Mucosa of descending colon (tissue), 3 donors: ENCODE measurements at regions not wholly inside any gene's neighbourhood (a gene's known extent, or its start where the extent isn't known, plus 50 kb on each side); places are given as distances from the start of the nearest gene placed in this dataset.

Experiments used
- ATAC-seq: fragments of 200-7000 bp; cut with Tn5 transposase; one replicate; pipeline ENCODE4 v1.9.1; 2020; ENCODE audit warnings: mild to moderate bottlenecking, moderate library complexity
- DNase-seq, 3 donors: peaks; one replicate each; pipeline ENCODE4 v3.0.0-alpha.2; 2020
- H3K36me3 ChIP-seq: fragments of 200-600 bp; one replicate; pipeline ENCODE4 v1.8.0; 2021; ENCODE audit warnings: low read depth, mild to moderate bottlenecking
- H3K4me1 ChIP-seq: fragments of 200-600 bp; one replicate; pipeline ENCODE4 v1.8.0; 2021; ENCODE audit warnings: low read depth, mild to moderate bottlenecking
- H3K4me3 ChIP-seq: fragments of 200-600 bp; one replicate; pipeline ENCODE4 v1.8.0; 2021; ENCODE audit warnings: mild to moderate bottlenecking
- H3K9me3 ChIP-seq: fragments of 200-600 bp; one replicate; pipeline ENCODE4 v1.8.0; 2021; ENCODE audit warnings: mild to moderate bottlenecking
- intact Hi-C, 2 donors: fragments of 100-400 bp; cut with DNase I in 1 of 2; cut with micrococcal nuclease in 1 of 2; formaldehyde crosslinking; loops; one replicate each; pipeline versions ENCODE4 v1.11.0 to v1.11.1; 2022; cut with DNase I, micrococcal nuclease
- TF ChIP-seq, protein P1 (sequence below): fragments of 200-600 bp; IDR thresholded peaks from one replicate; pipeline ENCODE4 v1.8.0; 2022; ENCODE audit warnings: antibody characterized with exemption, mild to moderate bottlenecking
- donor health status: DM: no; HTN: no; CAD: no; lungs with moderate emphysema.
- donor health status: DM: no; HTN: no; CAD: no.
- donor health status: DM: no; HTN: yes; CAD: no.

DNA sequence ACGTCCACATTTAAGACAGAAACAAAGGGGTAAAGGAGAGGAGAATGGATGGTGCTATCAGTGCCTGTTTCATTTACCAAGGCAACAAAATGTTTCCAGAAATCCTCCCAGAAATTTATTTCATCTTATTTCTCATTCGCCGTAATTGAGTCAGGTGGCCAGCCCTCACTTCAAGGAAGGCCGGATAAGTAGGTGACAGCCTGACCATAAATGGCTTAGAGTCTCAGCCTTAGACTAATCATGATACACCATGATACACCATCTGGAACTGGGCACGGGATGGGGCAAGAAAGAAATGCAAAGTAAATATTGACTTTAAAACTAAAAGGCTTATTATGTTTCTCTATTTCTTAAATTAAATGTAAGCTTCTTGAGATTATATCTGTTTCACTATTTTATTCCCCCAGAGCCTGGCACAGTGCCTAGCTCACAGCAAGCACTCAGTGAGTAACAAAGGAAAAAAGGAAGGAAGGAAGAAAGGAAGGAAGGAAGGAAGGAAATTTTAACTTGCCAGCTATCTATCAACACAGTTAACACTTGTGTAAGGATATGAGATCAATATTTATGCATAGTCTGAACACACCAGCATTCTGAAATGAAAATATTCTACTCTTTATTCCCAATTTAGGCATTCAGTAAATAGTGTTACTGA, 106.1 kb upstream of the FSCB start:
- no peaks in the 10 kb centered on the region for H3K36me3 ChIP-seq
- TF ChIP-seq, protein P1, sequence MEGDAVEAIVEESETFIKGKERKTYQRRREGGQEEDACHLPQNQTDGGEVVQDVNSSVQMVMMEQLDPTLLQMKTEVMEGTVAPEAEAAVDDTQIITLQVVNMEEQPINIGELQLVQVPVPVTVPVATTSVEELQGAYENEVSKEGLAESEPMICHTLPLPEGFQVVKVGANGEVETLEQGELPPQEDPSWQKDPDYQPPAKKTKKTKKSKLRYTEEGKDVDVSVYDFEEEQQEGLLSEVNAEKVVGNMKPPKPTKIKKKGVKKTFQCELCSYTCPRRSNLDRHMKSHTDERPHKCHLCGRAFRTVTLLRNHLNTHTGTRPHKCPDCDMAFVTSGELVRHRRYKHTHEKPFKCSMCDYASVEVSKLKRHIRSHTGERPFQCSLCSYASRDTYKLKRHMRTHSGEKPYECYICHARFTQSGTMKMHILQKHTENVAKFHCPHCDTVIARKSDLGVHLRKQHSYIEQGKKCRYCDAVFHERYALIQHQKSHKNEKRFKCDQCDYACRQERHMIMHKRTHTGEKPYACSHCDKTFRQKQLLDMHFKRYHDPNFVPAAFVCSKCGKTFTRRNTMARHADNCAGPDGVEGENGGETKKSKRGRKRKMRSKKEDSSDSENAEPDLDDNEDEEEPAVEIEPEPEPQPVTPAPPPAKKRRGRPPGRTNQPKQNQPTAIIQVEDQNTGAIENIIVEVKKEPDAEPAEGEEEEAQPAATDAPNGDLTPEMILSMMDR = no peak
- H3K4me3 ChIP-seq = no peak overlapping the region
- ATAC-seq (no peak), DNase-seq (no peak)
- H3K4me1 ChIP-seq = no peaks in the 10 kb centered on the region
- no peaks in the 10 kb centered on the region for H3K9me3 ChIP-seq
- intact Hi-C loops = no loop called here

DNA sequence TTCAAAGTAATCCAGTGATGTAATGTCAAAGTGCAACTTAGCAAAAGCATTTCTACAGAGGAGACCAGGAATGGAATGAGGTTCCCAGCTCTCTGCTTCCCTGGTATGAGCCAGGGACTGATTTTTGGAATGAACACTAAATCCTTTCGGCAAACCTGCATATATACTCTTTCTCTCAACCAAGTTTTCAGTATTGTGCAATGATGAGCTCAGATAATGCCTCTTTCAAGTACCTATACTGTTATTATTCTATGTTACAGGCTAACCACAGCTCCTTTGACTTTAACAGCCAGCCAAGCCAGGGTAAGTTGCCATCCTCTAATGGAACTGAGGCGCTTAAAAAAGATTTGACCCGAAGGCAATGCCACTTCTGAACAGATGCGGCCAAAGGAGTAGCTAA, 104.9 kb upstream of the FSCB start:
- TF ChIP-seq, protein P1 = no peak
- ATAC-seq (no peak), DNase-seq (no peak)
- Histone ChIP-seq H3K9me3 (no peaks in the 10 kb centered on the region), H3K4me3 (no peak overlapping the region), H3K36me3 (no peaks in the 10 kb centered on the region), H3K4me1 (no peaks in the 10 kb centered on the region)
- intact Hi-C loops = no loop called here

DNA sequence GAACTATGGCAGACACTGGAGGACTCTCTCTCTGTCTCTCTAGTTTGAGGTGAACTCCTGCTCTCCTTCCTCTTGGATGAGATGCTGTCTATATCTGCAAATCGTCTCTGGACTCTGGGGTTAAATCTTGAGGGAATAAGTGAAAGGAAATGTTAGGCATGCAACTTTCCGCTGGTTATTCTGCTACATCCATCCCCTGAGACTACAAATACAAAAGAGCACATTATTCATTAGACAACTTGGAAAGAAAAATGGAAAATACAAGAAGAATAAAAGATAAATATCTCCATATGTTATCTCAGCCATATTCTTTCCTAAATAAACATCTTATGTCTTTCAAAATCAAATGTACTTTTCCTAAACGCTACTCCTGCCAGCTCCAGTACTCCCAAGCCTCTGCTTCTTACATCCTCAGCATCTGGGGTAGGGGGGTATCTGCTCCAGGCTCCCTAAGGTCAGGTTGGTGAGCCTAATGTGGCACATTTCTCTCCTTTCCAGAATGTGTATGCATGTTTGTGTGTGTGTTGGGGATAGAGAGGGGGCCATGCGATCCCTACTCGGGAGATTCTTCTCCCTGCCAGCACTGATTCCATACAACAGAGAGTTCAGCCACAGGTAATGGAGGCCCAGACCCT, 102.9 kb upstream of the FSCB start:
- TF ChIP-seq, protein P1 = no peak
- DNase-seq = no peak
- no peaks in the 10 kb centered on the region for H3K4me1 ChIP-seq
- no peaks in the 10 kb centered on the region for H3K36me3 ChIP-seq
- no peak overlapping the region for H3K4me3 ChIP-seq
- intact Hi-C loops = no loop called here
- no peak for ATAC-seq
- no peaks in the 10 kb centered on the region for H3K9me3 ChIP-seq

DNA sequence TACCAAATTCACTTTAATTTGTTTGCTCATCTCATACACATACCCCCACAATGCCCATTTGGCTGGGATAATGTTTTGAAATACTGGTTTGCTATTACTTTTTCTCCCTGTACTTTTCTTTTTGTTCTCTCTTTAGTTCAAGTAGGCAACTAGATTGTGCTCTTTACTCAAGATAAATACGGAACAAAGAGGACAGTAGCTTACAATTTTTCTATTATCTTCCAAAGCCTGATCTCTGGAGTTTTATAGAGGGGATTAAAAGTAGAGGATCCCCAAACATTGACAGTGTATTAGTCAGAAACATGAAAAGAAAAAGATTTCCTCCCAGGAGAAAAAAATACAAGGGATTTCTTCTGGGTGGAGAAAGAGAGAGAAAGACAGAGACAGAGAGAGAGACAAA, 102.1 kb upstream of the FSCB start:
- TF ChIP-seq, protein P1 = no peak
- Histone ChIP-seq H3K9me3 (no peaks in the 10 kb centered on the region), H3K36me3 (no peaks in the 10 kb centered on the region), H3K4me1 (no peaks in the 10 kb centered on the region), H3K4me3 (no peak overlapping the region)
- no peak for DNase-seq
- ATAC-seq = no peak
- intact Hi-C loops = no loop called here

DNA sequence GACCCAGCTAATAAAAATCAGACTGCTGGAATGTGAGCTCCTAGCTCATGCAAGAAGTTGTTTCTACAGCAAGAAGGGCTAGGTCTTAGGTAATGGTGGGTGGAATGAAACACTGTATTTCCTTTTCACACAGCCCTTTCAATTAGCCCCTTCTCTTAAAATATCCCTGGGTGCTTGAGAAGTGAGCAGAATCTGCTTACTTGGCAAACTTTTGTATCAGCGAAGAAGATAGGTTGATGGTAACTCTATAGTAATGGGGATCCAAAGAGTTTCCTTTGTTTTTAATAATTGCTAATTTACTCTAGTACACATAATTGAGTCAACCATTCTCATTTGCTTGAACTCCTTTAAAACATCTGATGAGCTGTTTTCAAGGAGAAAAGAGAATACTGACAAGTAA, 100.6 kb upstream of the FSCB start:
- H3K9me3 ChIP-seq = no peaks in the 10 kb centered on the region
- H3K4me3 ChIP-seq = no peak overlapping the region
- no peaks in the 10 kb centered on the region for H3K36me3 ChIP-seq
- H3K4me1 ChIP-seq = no peaks in the 10 kb centered on the region
- intact Hi-C loops = no loop called here
- TF ChIP-seq, protein P1 = no peak
- no peak for ATAC-seq
- DNase-seq = no peak
